ENCODE measurements at regions not wholly inside any gene's neighbourhood (a gene's known extent, or its start where the extent isn't known, plus 50 kb on each side); places are given as distances from the start of the nearest gene placed in this dataset.
"Not testable (repeated sequence)": the region's sequence is repeated elsewhere in the genome, so short reads cannot be mapped to it uniquely, and the experiment has no call there.

- not testable (repeated sequence) for TF ChIP-seq POLR2A, POLR2AphosphoS5 (IDR thresholded peaks at IDR 0.05)
Observed at GRCh38 chr5:111956765-111957164, 199.8 kb upstream of the NREP start.

Data from prostate gland (tissue), 1 donor.